Heart left ventricle (tissue), 16 donors: ENCODE measurements at regions not wholly inside any gene's neighbourhood (a gene's known extent, or its start where the extent isn't known, plus 50 kb on each side); places are given as distances from the start of the nearest gene placed in this dataset.

Experiments used
- ATAC-seq, 4 donors: fragments of 200-7000 bp; cut with Tn5 transposase; one replicate each; pipeline ENCODE4 v1.9.1; 2020 to 2022; ENCODE audit warnings: moderate library complexity in 4 of 4, mild to moderate bottlenecking in 3 of 4, moderate number of reproducible peaks in 1 of 4
- DNase-seq, 5 donors: peaks; one replicate each; pipeline ENCODE4 v3.0.0-alpha.2; 2020
- H3K27ac ChIP-seq, 12 donors: fragments of 200-600 bp; sonication (generic) in 4 of 12; one replicate each; pipeline versions ENCODE4 v1.5.0 to v1.8.0; 2016 to 2022; ENCODE audit warnings: mild to moderate bottlenecking in 2 of 12
- H3K27me3 ChIP-seq, 9 donors: fragments of 200-600 bp; sonication (generic) in 2 of 9; one replicate each; pipeline versions ENCODE4 v1.5.1 to v1.8.0; 2016 to 2022; ENCODE audit warnings: mild to moderate bottlenecking in 3 of 9
- H3K36me3 ChIP-seq, 9 donors: fragments of 200-600 bp; sonication (generic) in 2 of 9; one replicate each; pipeline versions ENCODE4 v1.5.0 to v1.8.0; 2018 to 2022; ENCODE audit warnings: mild to moderate bottlenecking in 2 of 9
- H3K4me1 ChIP-seq, 12 donors: fragments of 200-600 bp; sonication (generic) in 4 of 12; one replicate each; pipeline versions ENCODE4 v1.5.0 to v1.8.0; 2016 to 2022; ENCODE audit warnings: mild to moderate bottlenecking in 3 of 12
- H3K4me3 ChIP-seq, 12 donors: fragments of 200-600 bp; sonication (generic) in 4 of 12; one replicate each; pipeline versions ENCODE4 v1.5.0 to v1.8.0; 2017 to 2022; ENCODE audit warnings: mild to moderate bottlenecking in 9 of 12, moderate library complexity in 4 of 12
- H3K9me3 ChIP-seq, 12 donors: fragments of 200-600 bp; sonication (generic) in 4 of 12; one replicate each; pipeline versions ENCODE4 v1.5.0 to v1.8.0; 2016 to 2022; ENCODE audit warnings: mild to moderate bottlenecking in 1 of 12
- POLR2A ChIP-seq, 2 donors: fragments of 450-650 bp; IDR thresholded peaks; one replicate each; pipeline ENCODE4 v1.6.1; 2017; ENCODE audit warnings: antibody characterized with exemption in 2 of 2, mild to moderate bottlenecking in 2 of 2, moderate library complexity in 2 of 2
- WGBS, 4 donors: extraction: QIAGEN DNeasy Blood & Tissue Kit in 2 of 4; methylation state at CpG; one replicate each; pipeline versions ENCODE4 v1.1.5 to v1.1.7; 2013 to 2018; 5-methylcytosine and 5-hydroxymethylcytosine counted together
- intact Hi-C, 10 donors: fragments of 100-400 bp; cut with DNase I; formaldehyde crosslinking; loops; one replicate each; pipeline versions ENCODE4 v1.11.1 to v1.14.2; 2022
- TF ChIP-seq, protein P1 (sequence below), 12 donors: fragments of 200-600 bp; sonication (generic) in 4 of 12; IDR thresholded peaks; one replicate each; pipeline versions ENCODE4 v1.5.0 to v1.8.0; 2018 to 2022; ENCODE audit warnings: antibody characterized with exemption in 12 of 12, mild to moderate bottlenecking in 5 of 12
- donor health status: ischemic (EF 13 %, LVEDD 7.1; RV severe dilation, severe dysfunction).
- donor health status: healthy with polysubstance abuse.
- donor health status: DM: no; HTN: yes; CAD: no.
- donor health status: DM: no; HTN: no; CAD: no.
- donor health status: ischemic (EF 25% LVEDD 6.9; RV normal size, moderate dysfunction).
- donor health status: ischemic (EF 25% LVEDD 5.7; RV mildly dilated, moderate dysfunction).
- donor health status: healthy.
- donor health status: DM: yes; HTN: yes; CAD: no.
- donor health status: ischemic (EF 35%, LVEDD 5.7; RV mildly dilated, moderate dysfunction).
- donor health status: nonischemic (EF 11% LVEDD 7.7; RV severe dilation, severe dysfunction).
- donor health status: DM: yes; HTN: yes; CAD: no.
- donor health status: PGD.
- donor health status: ischemic (EF 29% LVEDD 5.4; RV normal size, mild dysfunction).
- donor health status: nonischemic (EF 23%, LVEDD 6.1; RV moderate dilation, normal function).

GRCh38 chr12:71036526-71036925 lies 116.0 kb upstream of the PTPRR start:
- Histone ChIP-seq H3K4me3 (no peak overlapping the region), H3K9me3 (peaks cover 0 to 10% (median 0%) of the 10 kb centered on the region in 12 donors), H3K4me1 (no peaks in the 10 kb centered on the region), H3K27me3 (no peaks in the 10 kb centered on the region), H3K36me3 (no peaks in the 10 kb centered on the region), H3K27ac (no peak overlapping the region)
- TF ChIP-seq POLR2A (IDR thresholded peaks at IDR 0.05): no peak
- TF ChIP-seq, protein P1, sequence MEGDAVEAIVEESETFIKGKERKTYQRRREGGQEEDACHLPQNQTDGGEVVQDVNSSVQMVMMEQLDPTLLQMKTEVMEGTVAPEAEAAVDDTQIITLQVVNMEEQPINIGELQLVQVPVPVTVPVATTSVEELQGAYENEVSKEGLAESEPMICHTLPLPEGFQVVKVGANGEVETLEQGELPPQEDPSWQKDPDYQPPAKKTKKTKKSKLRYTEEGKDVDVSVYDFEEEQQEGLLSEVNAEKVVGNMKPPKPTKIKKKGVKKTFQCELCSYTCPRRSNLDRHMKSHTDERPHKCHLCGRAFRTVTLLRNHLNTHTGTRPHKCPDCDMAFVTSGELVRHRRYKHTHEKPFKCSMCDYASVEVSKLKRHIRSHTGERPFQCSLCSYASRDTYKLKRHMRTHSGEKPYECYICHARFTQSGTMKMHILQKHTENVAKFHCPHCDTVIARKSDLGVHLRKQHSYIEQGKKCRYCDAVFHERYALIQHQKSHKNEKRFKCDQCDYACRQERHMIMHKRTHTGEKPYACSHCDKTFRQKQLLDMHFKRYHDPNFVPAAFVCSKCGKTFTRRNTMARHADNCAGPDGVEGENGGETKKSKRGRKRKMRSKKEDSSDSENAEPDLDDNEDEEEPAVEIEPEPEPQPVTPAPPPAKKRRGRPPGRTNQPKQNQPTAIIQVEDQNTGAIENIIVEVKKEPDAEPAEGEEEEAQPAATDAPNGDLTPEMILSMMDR (IDR thresholded peaks at IDR 0.05): no peak
- intact Hi-C loops: no loop called here
- 40 to 81% (median 63%) methylated on average over 1 of the region's 1 CpG for WGBS, 4 donors
- DNase-seq (no peak), ATAC-seq (no peak)

- intact Hi-C loops: no loop called here
- Histone ChIP-seq H3K4me3 (no peak overlapping the region), H3K4me1 (no peaks in the 10 kb centered on the region), H3K9me3 (peaks cover 0 to 10% (median 0%) of the 10 kb centered on the region in 12 donors), H3K36me3 (no peaks in the 10 kb centered on the region), H3K27me3 (no peaks in the 10 kb centered on the region), H3K27ac (no peak overlapping the region)
- 28 to 32% (median 31%) methylated on average over 4 of the region's 4 CpGs for WGBS, 4 donors
- ATAC-seq (peak; percentile 52 to 69 (median 62)), DNase-seq (no peak)
- no peak for TF ChIP-seq POLR2A (IDR thresholded peaks at IDR 0.05)
- TF ChIP-seq, protein P1 (IDR thresholded peaks at IDR 0.05): no peak
These were observed 112.4 kb upstream of the PTPRR start for GRCh38 chr12:71032933-71033332.

- DNase-seq: no peak
- H3K27ac ChIP-seq: no peak overlapping the region
- H3K4me1 ChIP-seq: no peaks in the 10 kb centered on the region
- no peaks in the 10 kb centered on the region for H3K36me3 ChIP-seq
- no peaks in the 10 kb centered on the region for H3K27me3 ChIP-seq
- TF ChIP-seq, protein P1 (IDR thresholded peaks at IDR 0.05): no peak
- TF ChIP-seq POLR2A (IDR thresholded peaks at IDR 0.05): no peak
- peaks cover 0 to 10% (median 0%) of the 10 kb centered on the region in 12 donors for H3K9me3 ChIP-seq
- H3K4me3 ChIP-seq: no peak overlapping the region
- WGBS, 4 donors: 26 to 37% (median 32%) methylated on average over 3 of the region's 3 CpGs
- ATAC-seq: no peak
- intact Hi-C loops: no loop called here
These were observed 108.8 kb upstream of the PTPRR start for GRCh38 chr12:71029302-71029701.

DNA sequence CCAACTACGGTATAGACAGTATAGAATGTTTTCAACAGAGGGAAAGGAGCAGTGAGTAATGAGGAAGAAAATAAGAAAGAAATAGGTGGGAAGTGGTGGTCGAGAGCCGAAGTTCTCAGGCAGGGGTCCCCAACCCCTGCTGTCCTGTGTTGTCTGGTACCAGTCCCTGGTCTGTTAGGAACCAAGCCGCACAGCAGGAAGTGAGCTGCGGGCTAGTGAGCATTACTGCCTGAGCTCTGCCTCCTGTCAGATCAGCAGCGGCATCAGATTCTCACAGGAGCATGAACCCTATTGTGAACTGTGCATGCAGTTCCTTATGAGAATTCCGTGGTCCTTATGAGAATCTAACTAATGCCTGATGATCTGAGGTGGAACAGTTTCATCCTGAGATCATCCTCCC lies 107.3 kb upstream of the PTPRR start:
- TF ChIP-seq, protein P1 (IDR thresholded peaks at IDR 0.05): no peak
- no peak for TF ChIP-seq POLR2A (IDR thresholded peaks at IDR 0.05)
- no peak for DNase-seq
- intact Hi-C loops: no loop called here
- Histone ChIP-seq H3K27ac (no peak overlapping the region), H3K27me3 (no peaks in the 10 kb centered on the region), H3K4me3 (no peak overlapping the region), H3K9me3 (no peaks in the 10 kb centered on the region), H3K4me1 (no peaks in the 10 kb centered on the region), H3K36me3 (no peaks in the 10 kb centered on the region)
- no peak for ATAC-seq
- WGBS, 4 donors: 58 to 64% (median 64%) methylated on average over 7 of the region's 7 CpGs
